ENCODE measurements at regions not wholly inside any gene's neighbourhood (a gene's known extent, or its start where the extent isn't known, plus 50 kb on each side); places are given as distances from the start of the nearest gene placed in this dataset.
"Not testable (repeated sequence)": the region's sequence is repeated elsewhere in the genome, so short reads cannot be mapped to it uniquely, and the experiment has no call there.

GRCh38 chr18:64718808-64719207 lies 569.9 kb upstream of the LINC00305 start:
- no peak for DNase-seq (ENCODE audit: low read depth)

GRCh38 chr18:64717026-64717425 lies 568.1 kb upstream of the LINC00305 start:
- peak; percentile 73 for DNase-seq (ENCODE audit: low read depth)

GRCh38 chr18:64714086-64714485 lies 565.2 kb upstream of the LINC00305 start:
- peak; percentile 48 for DNase-seq (ENCODE audit: low read depth)

GRCh38 chr18:64713284-64713683 lies 564.4 kb upstream of the LINC00305 start:
- peak; percentile 33 for DNase-seq (ENCODE audit: low read depth)

- DNase-seq (ENCODE audit: low read depth), result no peak
These were observed 563.1 kb upstream of the LINC00305 start for GRCh38 chr18:64712035-64712434.

- peak; percentile 19 for DNase-seq (ENCODE audit: low read depth)
These were observed 561.4 kb upstream of the LINC00305 start for GRCh38 chr18:64710105-64710861.

GRCh38 chr18:64707052-64707451 lies 558.2 kb upstream of the LINC00305 start:
- no peak for DNase-seq (ENCODE audit: low read depth)

GRCh38 chr18:64699081-64699480 lies 550.2 kb upstream of the LINC00305 start:
- DNase-seq (ENCODE audit: low read depth), result no peak

GRCh38 chr18:64695851-64696553 lies 547.1 kb upstream of the LINC00305 start:
- DNase-seq (ENCODE audit: low read depth), result no peak

GRCh38 chr18:64693766-64694165 lies 544.9 kb upstream of the LINC00305 start:
- no peak for DNase-seq (ENCODE audit: low read depth)

GRCh38 chr18:64692826-64693225 lies 543.9 kb upstream of the LINC00305 start:
- no peak for DNase-seq (ENCODE audit: low read depth)

GRCh38 chr18:64679121-64679520 lies 530.2 kb upstream of the LINC00305 start:
- DNase-seq (ENCODE audit: low read depth), result no peak

- DNase-seq (ENCODE audit: low read depth), result no peak
These were observed 529.2 kb upstream of the LINC00305 start for GRCh38 chr18:64678048-64678447.

- no peak for DNase-seq (ENCODE audit: low read depth)
These were observed 525.8 kb upstream of the LINC00305 start for GRCh38 chr18:64674694-64675093.

GRCh38 chr18:64671293-64671692 lies 522.4 kb upstream of the LINC00305 start:
- not testable (repeated sequence) for DNase-seq (ENCODE audit: low read depth)

GRCh38 chr18:64668461-64668962 lies 519.6 kb upstream of the LINC00305 start:
- no peak for DNase-seq (ENCODE audit: low read depth)

GRCh38 chr18:64663086-64663485 lies 514.2 kb upstream of the LINC00305 start:
- no peak for DNase-seq (ENCODE audit: low read depth)

GRCh38 chr18:64659196-64659595 lies 510.3 kb upstream of the LINC00305 start:
- no peak for DNase-seq (ENCODE audit: low read depth)

GRCh38 chr18:64653068-64653467 lies 504.2 kb upstream of the LINC00305 start:
- no peak for DNase-seq (ENCODE audit: low read depth)

- DNase-seq (ENCODE audit: low read depth), result no peak
These were observed 501.2 kb upstream of the LINC00305 start for GRCh38 chr18:64650068-64650467.

- no peak for DNase-seq (ENCODE audit: low read depth)
These were observed 496.9 kb upstream of the LINC00305 start for GRCh38 chr18:64645753-64646152.

- no peak for DNase-seq (ENCODE audit: low read depth)
These were observed 490.6 kb upstream of the LINC00305 start for GRCh38 chr18:64639536-64639935.

- DNase-seq (ENCODE audit: low read depth), result no peak
These were observed 472.2 kb upstream of the LINC00305 start for GRCh38 chr18:64620971-64621560.
